GM12872 (cell line): ENCODE measurements at regions not wholly inside any gene's neighbourhood (a gene's known extent, or its start where the extent isn't known, plus 50 kb on each side); places are given as distances from the start of the nearest gene placed in this dataset.

ENCODE experiments used
- TF ChIP-seq, protein P1 (sequence below): IDR thresholded peaks from 3 replicates; pipeline ENCODE4 v1.5.1; 2011; ENCODE audit warnings: low read depth, mild to moderate bottlenecking, low read length, moderate library complexity; ENCODE audit not compliant: insufficient read depth

DNA sequence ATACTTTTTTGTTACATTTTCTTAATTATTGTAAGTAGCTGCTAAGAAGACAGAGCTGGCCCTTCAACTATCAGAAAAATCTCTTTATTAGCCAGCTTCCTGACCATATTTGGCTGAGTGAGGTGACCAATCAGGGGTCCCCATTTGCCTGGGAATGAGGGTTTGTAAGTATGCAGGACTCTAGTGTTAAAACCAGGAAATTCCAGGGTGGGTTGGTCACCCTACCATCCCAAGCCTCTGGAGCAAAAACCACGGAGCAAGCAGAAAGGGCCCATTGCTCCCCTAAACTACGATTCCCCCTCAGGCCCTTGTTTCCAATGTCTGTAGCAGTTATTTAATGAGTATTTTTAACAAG lies 165.6 kb upstream of the NCKAP5 start:
- TF ChIP-seq, protein P1, sequence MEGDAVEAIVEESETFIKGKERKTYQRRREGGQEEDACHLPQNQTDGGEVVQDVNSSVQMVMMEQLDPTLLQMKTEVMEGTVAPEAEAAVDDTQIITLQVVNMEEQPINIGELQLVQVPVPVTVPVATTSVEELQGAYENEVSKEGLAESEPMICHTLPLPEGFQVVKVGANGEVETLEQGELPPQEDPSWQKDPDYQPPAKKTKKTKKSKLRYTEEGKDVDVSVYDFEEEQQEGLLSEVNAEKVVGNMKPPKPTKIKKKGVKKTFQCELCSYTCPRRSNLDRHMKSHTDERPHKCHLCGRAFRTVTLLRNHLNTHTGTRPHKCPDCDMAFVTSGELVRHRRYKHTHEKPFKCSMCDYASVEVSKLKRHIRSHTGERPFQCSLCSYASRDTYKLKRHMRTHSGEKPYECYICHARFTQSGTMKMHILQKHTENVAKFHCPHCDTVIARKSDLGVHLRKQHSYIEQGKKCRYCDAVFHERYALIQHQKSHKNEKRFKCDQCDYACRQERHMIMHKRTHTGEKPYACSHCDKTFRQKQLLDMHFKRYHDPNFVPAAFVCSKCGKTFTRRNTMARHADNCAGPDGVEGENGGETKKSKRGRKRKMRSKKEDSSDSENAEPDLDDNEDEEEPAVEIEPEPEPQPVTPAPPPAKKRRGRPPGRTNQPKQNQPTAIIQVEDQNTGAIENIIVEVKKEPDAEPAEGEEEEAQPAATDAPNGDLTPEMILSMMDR, result no peak

DNA sequence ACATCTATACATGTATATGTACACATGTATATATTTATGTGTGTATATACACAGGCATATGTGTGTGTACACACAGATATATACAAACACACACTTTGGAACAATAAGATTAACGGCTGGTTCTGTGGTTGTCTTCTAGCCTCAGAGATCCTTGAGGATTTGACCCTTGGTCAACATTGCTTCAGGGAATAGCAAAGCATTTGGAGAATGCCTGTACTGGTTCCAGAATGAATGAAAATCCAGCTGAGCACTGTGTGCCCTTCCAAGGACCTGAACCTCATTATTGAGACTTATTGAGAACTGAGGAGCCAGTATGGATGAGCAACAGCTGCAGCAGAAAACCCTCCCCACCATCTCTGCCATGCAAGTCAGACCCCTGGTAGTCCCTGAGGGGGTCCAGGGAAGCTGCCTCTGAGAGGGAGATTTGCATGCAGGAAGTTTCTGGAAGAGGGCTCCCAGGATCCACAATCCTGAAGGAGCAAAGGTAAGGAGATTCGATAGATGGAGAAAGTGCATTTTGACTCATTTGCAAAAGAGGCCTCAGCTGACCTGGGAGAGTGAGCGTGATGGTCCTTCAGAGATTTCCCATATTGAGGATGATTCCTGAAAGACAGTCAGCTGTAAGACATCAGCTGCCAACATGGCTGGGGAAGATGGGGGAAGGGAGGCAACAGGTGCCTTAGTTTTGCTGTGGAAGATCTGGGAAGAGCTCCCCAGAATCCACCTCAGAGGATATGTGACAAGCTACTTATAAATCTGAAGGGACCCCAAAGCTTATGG lies 166.6 kb upstream of the NCKAP5 start:
- TF ChIP-seq, protein P1, result no peak

DNA sequence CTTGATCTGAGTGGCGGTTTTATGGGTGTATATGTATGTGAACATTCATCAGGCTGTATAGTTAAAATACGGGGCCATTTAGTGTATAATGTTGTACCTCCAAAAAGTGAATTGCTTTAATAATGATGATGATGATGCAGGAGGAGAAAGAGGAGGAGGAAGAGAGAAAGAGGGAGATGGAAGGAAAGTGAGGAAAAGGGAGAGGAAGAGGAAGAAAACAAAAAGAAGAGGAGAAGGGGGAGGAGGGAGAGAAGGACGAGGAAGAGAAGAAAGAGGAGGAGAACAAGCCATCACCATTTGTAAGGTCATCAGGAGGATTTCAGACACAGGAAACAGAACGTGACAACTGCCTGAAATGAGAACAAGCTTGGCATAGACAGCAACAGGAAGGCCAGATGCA lies 168.4 kb upstream of the NCKAP5 start:
- TF ChIP-seq, protein P1, result no peak

DNA sequence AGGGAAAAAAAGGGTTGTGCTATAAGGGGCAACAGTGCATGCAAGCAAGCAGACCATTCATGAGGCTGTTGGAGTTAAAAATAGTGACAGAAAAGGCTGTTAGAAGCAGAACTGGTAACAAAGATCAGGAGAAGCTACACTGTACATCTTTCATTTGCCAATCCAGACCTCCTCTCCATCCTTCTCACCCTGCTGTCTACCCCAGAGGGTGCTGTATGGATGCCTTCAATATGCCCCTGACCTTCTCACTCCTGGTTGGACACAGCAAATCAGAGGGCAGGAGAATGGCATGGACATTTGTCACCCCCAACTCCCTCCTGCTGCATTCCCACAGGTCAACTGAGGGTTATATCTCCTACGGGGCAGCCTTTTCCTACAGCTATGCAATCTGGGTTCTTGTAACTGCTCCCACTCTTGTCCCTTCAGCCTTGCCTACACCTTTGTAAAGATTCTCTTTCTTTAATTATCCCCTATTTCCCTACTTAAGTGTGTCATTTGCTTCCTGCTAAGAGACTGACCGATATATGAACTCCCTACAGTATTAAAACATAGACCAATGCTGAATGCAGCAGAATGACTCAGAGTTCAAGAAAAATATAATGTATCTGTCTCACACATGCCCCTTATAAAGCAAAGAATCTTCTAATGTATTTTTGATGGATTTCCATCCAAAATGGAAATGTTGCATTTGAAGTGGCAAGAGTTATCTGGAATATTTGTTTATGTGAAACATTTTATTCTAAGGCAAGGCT lies 169.2 kb upstream of the NCKAP5 start:
- TF ChIP-seq, protein P1, result no peak

DNA sequence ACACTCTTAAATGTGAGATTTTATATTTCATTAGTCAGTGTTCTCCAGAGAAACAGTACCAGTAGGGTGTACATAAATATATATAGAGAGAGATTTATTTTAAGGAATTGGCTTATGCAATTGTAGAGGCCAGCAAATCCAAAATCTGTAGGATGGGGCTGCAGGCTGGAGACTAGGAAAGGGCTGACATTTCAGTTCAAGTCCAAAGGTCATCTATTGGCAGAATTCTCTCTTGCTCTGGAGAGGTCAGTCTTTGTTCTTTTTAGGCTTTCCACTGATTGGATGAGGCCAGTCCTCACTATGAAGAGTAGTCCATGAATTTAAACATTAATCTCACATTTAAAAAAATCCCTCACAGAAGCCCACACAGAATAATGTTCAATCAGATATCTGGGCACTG lies 170.8 kb upstream of the NCKAP5 start:
- TF ChIP-seq, protein P1, result no peak

DNA sequence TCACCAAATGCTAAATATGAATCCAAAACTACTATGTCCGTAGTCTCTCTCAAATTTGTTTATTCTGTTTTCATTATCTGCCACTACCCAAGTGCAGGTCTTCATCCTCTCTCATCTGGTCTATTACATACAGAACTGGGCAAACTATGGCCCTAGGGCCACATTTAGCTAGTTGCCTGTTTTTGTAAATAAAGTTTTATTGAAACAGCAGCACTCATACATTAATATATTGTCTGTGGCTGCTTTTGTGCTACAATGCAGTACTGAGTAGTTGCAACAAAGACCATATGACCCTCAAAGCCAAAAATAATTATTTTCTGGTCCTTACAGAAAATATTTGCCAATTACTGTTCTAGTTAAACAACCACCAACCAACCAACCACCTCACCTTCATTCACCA lies 172.2 kb upstream of the NCKAP5 start:
- TF ChIP-seq, protein P1, result no peak

DNA sequence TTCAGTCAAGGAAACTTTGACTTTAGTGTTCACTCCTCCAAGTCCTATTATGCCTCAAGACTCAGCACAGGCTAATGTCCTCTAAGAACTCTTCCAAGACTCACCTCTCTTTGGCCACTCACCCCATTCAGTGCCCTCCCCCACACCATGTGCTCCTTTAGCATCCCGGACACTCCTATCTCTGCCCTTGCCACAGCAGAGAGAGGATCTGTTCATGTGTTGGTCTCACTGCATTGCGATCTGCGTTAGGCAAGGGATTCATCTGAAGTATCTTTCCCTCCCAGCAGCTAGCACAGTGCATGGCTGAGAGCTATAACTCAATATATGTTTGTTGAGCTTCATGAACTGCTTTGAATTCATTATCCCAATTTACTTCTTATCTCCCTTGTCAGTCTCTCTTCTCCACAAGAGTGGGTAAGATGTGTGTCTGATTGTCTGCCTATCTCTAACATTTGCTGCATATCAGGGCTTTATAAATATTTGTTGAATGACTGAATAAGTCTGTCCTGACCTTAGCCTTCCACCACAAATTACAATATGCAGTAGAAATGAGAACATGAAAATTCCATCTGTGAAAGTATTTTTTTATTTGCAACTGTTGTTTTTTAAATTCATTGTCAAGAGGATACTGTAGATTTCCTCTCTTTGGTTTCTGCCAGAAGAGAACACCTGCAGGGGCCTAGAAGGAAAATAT lies 179.9 kb upstream of the NCKAP5 start:
- TF ChIP-seq, protein P1, result no peak
